NCI-H146 treated with DMSO at 0.1 percent for 48 hours (cell line): ENCODE measurements at regions not wholly inside any gene's neighbourhood (a gene's known extent, or its start where the extent isn't known, plus 50 kb on each side); places are given as distances from the start of the nearest gene placed in this dataset.

Experiments used
- DNase-seq: peaks from one replicate; lab custom pipeline; 2025; ENCODE audit not compliant: unreplicated experiment; lab: John Stamatoyannopoulos, UW

DNA sequence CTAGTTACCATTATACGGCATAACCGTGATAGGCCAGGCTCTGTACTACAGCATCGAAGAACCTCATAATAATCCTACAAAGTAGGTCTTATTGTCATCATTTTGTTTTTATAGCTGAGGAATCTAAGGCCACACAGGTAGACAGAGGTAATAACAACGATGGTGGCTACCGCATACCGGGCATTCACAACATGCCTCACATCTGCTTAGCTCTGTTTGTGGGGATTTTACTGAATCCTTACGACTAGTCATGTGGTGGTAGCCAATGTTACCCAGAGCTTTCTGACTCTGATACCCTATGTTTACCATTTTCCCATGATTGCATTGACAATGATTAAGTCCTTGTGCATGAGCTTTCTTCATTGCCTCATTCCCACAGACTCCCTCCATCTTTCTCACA is 269.4 kb downstream of the TCF7L2 start:
- no peak for DNase-seq

DNA sequence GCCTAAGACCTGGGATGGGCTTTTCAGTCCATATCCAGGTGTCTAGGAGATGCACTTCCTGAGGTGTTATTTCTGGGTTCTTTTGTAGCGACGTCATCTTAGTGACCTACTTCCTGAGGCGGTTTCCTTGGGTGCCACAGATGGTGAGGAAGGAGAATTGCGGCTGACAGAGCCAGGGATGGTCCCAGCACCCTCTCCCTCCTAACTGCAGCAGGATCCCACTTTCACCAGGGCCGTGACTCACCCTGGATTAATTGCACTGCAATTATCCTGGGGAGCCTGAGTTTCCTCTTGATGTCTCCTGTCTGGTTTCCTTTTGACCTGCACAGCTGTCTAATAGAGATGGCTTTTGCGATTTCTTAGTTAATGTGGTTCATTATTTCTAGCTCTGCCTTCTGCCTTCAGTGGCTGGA is 271.7 kb downstream of the TCF7L2 start:
- DNase-seq: peak; percentile 30

DNA sequence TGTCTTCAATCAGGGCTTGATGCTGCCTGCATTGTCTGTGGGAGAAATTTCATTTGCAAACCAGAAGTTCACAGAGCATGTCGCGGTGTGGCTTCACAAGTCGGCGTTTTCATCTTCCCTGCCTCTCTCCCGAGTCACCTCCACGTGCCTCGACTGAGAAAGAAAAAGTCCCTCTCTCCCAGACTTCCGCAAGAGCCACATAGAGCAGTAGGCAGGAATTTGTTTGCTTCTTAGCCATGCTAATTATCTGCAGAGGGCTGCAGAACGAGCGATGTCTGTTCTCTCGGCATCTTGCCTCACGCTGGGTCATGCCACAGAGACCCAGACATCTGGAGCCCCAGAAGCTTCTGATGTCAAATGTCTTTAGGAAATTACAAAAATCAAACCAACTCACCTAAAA is 272.2 kb downstream of the TCF7L2 start:
- DNase-seq: no peak

GRCh38 chr10:113225364-113225763 is 275.3 kb downstream of the TCF7L2 start:
- DNase-seq: no peak

GRCh38 chr10:113225903-113226302 is 275.9 kb downstream of the TCF7L2 start:
- no peak for DNase-seq

DNA sequence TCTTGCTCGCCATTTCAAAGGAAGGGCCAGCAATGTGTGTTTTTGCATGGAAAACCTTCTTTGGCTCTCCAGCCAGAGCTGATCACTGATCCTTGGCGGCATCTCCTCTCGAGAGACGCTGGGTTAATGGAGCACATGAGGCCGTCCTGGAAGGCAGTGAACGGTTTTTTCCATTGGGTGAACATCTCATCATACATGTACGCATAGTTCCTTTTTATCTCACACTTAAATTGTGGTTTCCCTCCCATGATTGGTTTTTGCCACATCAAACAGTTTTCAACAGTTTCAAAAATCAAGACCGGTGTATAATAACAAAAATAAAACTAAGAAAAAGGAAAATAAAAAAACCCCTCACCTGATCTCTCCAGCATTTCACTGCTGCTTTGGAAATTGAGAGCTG is 276.4 kb downstream of the TCF7L2 start:
- DNase-seq: no peak

GRCh38 chr10:113226831-113227445 is 276.9 kb downstream of the TCF7L2 start:
- DNase-seq: no peak

GRCh38 chr10:113228530-113228929 is 278.5 kb downstream of the TCF7L2 start:
- DNase-seq: no peak

DNA sequence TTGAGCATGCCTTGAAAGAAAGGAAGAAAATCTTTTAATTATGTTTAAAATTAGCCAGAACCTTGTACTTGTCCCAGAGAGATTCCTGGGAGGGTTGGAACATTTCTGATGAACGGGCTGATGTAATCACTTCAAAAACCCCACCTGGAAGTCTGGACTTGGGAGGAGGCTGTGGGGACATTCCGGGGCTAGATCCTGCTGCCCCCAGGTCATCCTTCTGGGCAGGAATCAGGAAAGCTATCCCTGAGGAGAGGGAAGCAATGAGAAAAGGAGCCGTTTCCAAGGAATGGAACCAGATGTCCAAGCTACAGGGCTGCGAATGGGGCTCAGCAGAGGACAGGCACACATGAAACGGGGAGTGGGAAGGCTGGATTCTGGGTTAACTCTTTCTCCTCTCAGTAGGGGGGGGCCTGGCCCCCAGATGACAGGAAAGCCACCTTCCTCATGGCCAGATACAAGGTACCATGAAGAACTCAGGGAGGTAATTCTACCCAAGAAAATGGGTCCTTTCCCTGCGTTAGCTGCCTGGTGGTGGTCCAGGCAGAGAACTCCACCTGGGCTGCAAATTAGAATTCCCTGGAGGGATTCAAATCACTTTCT is 280.1 kb downstream of the TCF7L2 start:
- no peak for DNase-seq

- no peak for DNase-seq
Measured at GRCh38 chr10:113232928-113233511, 283.0 kb downstream of the TCF7L2 start.

DNA sequence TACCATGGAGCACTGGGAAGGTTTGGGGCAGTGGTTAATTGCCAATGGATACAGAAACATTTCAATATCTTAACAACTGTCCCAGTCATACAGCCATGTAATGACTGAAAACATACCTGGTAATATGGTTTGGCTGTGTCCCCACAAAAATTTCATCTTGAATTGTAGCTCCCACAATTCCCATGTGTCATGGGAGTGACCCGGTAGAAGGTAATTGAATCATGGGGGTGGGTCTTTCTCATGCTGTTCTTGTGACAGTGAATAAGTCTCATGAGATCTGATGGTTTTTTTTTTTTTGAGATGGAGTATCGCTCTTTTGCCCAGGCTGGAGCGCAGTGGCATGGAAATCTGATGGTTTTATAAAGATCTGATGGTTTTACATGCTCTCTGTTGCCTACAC is 284.4 kb downstream of the TCF7L2 start:
- DNase-seq: no peak

DNA sequence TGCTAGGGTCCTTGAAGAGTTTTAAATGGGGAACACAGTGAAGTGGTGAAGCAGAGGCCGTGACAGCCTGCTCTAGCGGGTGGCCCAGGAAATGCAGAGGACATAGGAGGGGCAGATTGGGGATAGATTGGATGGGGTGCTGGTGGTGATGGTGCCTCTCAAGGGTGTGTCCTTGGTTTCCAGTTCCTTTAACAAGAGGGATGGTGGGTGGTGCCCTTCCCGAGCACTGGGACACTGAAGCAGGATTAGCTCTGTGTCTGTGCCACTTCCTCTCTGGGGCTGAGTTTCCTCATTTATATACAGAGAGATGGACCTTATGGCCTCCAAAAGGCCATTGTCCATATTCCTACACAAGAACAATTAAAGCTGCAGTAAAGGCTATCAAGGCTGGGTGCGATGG is 285.5 kb downstream of the TCF7L2 start:
- DNase-seq: no peak

DNA sequence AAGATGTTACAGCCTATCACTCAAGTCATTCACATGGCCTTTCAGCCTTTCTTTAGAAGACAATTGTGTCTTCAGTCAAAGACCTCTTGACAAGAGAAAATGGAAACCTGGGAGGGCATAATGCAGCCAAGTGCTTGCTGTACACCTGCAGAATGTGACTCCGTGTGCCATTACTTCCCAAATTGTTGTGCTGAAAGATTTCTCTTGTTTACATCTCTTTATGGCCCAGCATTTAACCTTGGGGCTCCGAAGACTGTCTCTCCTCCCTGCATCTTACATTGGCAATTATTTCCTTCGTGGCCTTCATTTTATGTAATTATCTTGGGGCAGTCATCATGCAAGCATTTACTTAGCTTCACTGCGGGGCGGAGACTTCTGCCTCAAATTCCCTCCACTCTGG is 287.0 kb downstream of the TCF7L2 start:
- no peak for DNase-seq

- no peak for DNase-seq
Measured at GRCh38 chr10:113239566-113240350, 289.7 kb downstream of the TCF7L2 start.

DNA sequence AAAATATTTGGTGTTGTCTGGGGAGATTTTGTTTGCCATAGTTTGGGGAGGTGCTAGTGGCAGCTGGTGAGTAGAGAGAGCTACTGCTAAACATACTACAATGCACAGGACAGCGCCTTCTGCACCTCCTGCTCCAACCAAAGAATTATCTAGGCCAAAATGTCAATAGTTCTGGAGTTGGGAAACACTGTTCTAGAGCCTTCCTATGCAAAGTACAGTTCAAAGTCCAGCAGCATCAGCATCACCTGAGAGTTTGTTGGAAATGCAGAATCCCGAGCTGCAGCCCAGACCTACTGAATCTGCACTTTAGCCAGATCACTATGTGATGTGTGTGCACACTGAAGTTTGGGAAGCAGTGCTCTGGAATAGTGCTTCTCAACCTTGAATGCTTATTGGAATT is 290.7 kb downstream of the TCF7L2 start:
- no peak for DNase-seq

DNA sequence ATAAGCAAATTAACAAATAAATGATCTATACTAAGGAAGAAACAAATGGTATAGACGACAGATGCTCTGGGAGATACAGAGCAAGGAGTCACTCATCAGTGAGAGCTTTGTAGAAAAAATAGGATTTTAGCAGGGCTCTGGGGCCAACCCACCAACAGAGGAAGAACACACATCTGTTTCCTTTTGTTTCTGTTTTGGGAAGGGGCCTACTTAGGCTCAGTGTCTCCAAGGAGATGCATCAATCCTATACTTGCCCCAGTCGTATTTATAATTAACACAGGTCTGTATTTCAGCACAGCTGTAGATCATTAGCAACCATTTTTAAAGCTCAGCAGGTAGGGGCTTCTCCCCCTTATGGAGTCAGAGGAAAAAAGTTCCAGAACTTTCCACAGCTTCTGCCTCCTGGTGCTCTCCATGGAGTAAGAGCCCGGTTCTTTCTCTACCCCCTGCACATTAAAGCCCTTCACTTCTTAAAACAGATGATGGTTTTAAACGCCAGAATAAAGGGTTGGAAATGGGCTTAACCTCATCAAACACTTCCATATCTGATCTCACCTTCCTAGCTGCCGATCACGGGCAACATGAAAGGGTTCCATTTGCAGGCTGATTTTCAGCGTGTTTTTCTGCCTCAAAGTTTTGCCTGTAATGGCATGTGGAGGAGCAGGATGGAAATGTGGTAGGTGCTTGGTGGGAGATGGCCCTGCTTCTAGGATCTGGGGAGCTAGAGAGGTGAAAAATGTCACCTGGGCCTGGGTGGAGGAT is 291.7 kb downstream of the TCF7L2 start:
- DNase-seq: no peak

GRCh38 chr10:113243311-113243710 is 293.3 kb downstream of the TCF7L2 start:
- no peak for DNase-seq

DNA sequence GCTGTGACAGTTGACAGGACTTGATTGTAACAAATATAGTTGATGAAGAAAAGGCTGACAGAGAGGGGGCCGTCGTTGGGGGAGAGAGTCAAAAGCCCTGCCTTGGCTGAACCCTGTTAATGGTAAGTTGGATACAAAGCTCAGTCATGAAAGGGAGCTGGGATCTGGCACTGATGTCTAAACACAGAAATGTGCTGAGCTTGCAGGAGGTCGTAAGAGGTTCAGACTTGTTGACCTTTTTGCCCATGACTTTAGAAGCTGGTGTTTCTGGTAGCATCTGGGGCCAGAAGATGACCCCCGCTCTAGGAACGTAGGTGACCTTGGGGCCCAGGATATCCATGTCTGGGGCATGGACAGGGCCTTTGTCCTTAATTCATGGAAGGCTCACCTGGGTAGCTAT is 294.7 kb downstream of the TCF7L2 start:
- no peak for DNase-seq

- DNase-seq: no peak
Measured at GRCh38 chr10:113245286-113245685, 295.2 kb downstream of the TCF7L2 start.

DNA sequence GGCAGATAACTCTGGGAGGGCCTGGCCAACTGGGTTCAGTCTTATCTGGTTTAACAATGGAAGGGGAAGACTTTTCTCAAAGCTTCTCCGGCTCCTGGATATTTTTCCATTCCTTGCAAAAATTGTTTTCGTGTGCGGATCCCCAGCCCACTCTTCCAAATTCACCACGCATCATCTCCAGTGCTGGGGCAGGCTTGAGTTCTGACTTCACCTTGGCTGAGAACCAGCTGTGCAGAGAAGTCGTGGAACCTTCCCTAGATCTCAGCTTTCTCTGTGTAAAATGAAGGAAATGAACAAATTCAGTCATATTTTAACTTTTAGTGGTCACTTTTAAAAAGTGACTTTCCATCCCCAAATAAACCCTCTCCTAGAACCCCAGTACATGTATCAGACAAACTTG is 297.0 kb downstream of the TCF7L2 start:
- DNase-seq: no peak
